ENCODE measurements at regions not wholly inside any gene's neighbourhood (a gene's known extent, or its start where the extent isn't known, plus 50 kb on each side); places are given as distances from the start of the nearest gene placed in this dataset.

DNA sequence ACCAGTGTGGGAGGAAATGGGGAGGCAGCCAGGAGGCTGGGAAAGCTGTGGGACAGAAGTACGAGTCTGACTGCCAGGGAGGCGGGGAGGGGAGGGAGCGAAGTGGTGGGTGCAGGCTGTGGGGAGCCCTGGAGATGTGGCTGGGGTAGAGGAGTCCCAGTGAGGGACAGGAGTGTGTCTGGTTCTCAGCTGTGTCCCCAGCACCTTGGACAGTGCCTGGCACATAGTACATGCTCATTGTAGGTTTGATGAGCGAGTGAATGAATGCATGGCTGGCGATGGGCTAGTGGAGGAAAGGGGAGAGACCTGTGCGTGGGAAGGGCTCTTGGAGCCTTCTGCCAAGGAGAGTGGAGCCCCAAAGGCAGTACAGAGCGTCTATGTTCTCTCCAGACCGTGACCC lies 104.1 kb downstream of the SIK1 start:
- TF ChIP-seq GATA2 (IDR thresholded peaks at IDR 0.05; ENCODE audit: low read depth, low read length) (no peak), GATA3 (IDR thresholded peaks at IDR 0.05; ENCODE audit: low read depth, low read length) (no peak)
